ENCODE measurements at regions not wholly inside any gene's neighbourhood (a gene's known extent, or its start where the extent isn't known, plus 50 kb on each side); places are given as distances from the start of the nearest gene placed in this dataset.

DNA sequence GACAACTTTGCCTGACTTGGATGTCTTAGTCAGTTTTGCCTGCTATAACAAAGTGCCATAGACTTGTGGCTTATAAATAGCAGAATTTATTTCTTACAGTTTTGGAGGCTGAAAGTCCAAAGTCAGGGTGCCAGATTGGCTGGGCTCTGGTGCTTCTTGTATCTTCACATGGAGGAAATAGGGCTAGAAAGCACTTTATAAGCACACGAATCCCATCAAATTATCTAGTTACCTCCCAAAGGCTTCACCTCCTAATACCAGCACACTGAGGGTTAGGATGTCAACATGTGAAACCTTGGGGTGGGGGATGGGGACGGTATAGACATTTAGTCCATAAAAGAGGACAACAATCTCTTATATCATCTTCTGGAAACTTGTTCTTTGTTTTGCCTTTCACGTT lies 116.8 kb downstream of the SQOR start:
- no peak for TF ChIP-seq RBFOX2 (IDR thresholded peaks at IDR 0.05; ENCODE audit: low read depth, low read length)
- TF ChIP-seq, protein P1, sequence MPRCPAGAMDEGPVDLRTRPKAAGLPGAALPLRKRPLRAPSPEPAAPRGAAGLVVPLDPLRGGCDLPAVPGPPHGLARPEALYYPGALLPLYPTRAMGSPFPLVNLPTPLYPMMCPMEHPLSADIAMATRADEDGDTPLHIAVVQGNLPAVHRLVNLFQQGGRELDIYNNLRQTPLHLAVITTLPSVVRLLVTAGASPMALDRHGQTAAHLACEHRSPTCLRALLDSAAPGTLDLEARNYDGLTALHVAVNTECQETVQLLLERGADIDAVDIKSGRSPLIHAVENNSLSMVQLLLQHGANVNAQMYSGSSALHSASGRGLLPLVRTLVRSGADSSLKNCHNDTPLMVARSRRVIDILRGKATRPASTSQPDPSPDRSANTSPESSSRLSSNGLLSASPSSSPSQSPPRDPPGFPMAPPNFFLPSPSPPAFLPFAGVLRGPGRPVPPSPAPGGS (CRISPR knock-in tag; IDR thresholded peaks at IDR 0.05), result no peak
- no peak for TF ChIP-seq ZNF567 (CRISPR knock-in tag; IDR thresholded peaks at IDR 0.05; ENCODE audit: borderline replicate concordance)
- TF ChIP-seq ZBTB8A (CRISPR knock-in tag; IDR thresholded peaks at IDR 0.05; ENCODE audit: borderline replicate concordance, low read depth), result no peak
- no peak for TF ChIP-seq YY1 (IDR thresholded peaks at IDR 0.05; ENCODE audit: insufficient read depth, insufficient replicate concordance, low read depth, low read length)
- TF ChIP-seq RAD51 (IDR thresholded peaks at IDR 0.05; ENCODE audit: borderline replicate concordance), result no peak
- no peak for TF ChIP-seq NR2C2 (CRISPR knock-in tag; IDR thresholded peaks at IDR 0.05; ENCODE audit: borderline replicate concordance)
- no peak for TF ChIP-seq SNRNP70 (IDR thresholded peaks at IDR 0.05; ENCODE audit: low read depth, low read length)
- no peak for TF ChIP-seq JUNB (CRISPR knock-in tag; IDR thresholded peaks at IDR 0.05; ENCODE audit: borderline replicate concordance)
